OCI-LY7 (cell line): ENCODE measurements at regions not wholly inside any gene's neighbourhood (a gene's known extent, or its start where the extent isn't known, plus 50 kb on each side); places are given as distances from the start of the nearest gene placed in this dataset.

Source experiments
- EZH2phosphoT487 ChIP-seq: fragments of 200-600 bp; sonication (generic); IDR thresholded peaks from 2 replicates; pipeline ENCODE4 v1.6.1; 2018; ENCODE audit warnings: low read depth, borderline replicate concordance, mild to moderate bottlenecking, mixed run types, antibody characterized with exemption, low read length, moderate library complexity, mixed read lengths
- TF ChIP-seq, protein P1 (sequence below): fragments of 200-600 bp; sonication (generic); conservative IDR thresholded peaks from 2 replicates; pipeline ENCODE4 v1.5.1; 2014; ENCODE audit warnings: mild to moderate bottlenecking, antibody characterized with exemption, low read length, moderate library complexity, mixed read lengths

DNA sequence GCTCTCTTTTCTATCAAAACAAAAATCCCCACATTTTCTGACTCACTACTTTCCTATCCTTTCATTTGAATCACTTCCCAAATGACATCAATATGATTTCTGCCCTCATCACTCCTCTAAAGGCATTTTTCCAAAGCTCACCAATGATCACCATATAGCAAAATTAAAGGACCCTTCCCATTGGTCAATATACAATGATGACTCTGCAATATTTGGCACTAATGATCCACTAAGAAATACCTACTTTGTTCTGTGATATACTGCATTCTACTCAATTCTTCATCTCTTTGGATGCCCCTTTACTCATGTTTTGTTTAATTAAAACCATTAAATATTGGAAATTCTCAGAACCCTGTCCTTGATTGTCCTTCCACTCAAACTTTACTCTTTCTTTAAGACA, 200.3 kb upstream of the PTCHD4 start:
- TF ChIP-seq, protein P1, sequence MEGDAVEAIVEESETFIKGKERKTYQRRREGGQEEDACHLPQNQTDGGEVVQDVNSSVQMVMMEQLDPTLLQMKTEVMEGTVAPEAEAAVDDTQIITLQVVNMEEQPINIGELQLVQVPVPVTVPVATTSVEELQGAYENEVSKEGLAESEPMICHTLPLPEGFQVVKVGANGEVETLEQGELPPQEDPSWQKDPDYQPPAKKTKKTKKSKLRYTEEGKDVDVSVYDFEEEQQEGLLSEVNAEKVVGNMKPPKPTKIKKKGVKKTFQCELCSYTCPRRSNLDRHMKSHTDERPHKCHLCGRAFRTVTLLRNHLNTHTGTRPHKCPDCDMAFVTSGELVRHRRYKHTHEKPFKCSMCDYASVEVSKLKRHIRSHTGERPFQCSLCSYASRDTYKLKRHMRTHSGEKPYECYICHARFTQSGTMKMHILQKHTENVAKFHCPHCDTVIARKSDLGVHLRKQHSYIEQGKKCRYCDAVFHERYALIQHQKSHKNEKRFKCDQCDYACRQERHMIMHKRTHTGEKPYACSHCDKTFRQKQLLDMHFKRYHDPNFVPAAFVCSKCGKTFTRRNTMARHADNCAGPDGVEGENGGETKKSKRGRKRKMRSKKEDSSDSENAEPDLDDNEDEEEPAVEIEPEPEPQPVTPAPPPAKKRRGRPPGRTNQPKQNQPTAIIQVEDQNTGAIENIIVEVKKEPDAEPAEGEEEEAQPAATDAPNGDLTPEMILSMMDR = no peak
- TF ChIP-seq EZH2phosphoT487 = no peak
